ENCODE measurements at regions not wholly inside any gene's neighbourhood (a gene's known extent, or its start where the extent isn't known, plus 50 kb on each side); places are given as distances from the start of the nearest gene placed in this dataset.

GRCh38 chr6:19210849-19211590 is 626.1 kb upstream of the ID4 start:
- TF ChIP-seq CTCF (IDR thresholded peaks at IDR 0.05; ENCODE audit: low read depth, low read length, poor library complexity, severe bottlenecking) (peak; percentile 73), EZH2phosphoT487 (IDR thresholded peaks at IDR 0.05; ENCODE audit: borderline replicate concordance, low read length) (no peak)
